CD4-positive, alpha-beta memory T cell (primary cell): ENCODE measurements at regions not wholly inside any gene's neighbourhood (a gene's known extent, or its start where the extent isn't known, plus 50 kb on each side); places are given as distances from the start of the nearest gene placed in this dataset.

ENCODE experiments used
- CTCF ChIA-PET: fragments of 350-600 bp; sonication (Branson Sonifier 250); formaldehyde crosslinking; loops from one replicate; lab custom pipeline; 2021; ENCODE audit warnings: inconsistent platforms; ENCODE audit not compliant: partially characterized antibody; lab: Charles Lee
- POLR2A ChIA-PET: fragments of 350-600 bp; sonication (Branson Sonifier 250); formaldehyde crosslinking; loops from one replicate; lab custom pipeline; 2021; ENCODE audit not compliant: partially characterized antibody; lab: Charles Lee
- DNase-seq, 5 donors: peaks; one replicate each; pipeline versions ENCODE4 v3.0.0 to v3.0.0-alpha.2; 2020 to 2022; ENCODE audit warnings: mixed read lengths in 1 of 5
- H3K27ac ChIP-seq: one replicate; pipeline ENCODE4 v1.7.0; 2013; ENCODE audit warnings: low read depth, low read length
- H3K27me3 ChIP-seq: 2 replicates; pipeline ENCODE4 v1.7.0; 2013; ENCODE audit warnings: mild to moderate bottlenecking, low read length, moderate library complexity; ENCODE audit not compliant: insufficient read depth
- H3K36me3 ChIP-seq: 2 replicates; pipeline ENCODE4 v1.7.0; 2013; ENCODE audit warnings: mild to moderate bottlenecking, low read length, moderate library complexity; ENCODE audit not compliant: insufficient read depth
- H3K4me1 ChIP-seq: 2 replicates; pipeline ENCODE4 v1.7.0; 2013; ENCODE audit warnings: mild to moderate bottlenecking, low read length, moderate library complexity; ENCODE audit not compliant: insufficient read depth
- H3K4me3 ChIP-seq, 2 donors: one replicate each; pipeline ENCODE4 v1.7.0; 2013; ENCODE audit warnings: low read length in 2 of 2, mild to moderate bottlenecking in 1 of 2
- H3K9me3 ChIP-seq, 2 donors: one replicate each; pipeline ENCODE4 v1.7.0; 2013; ENCODE audit warnings: low read length in 2 of 2, control low read depth in 1 of 2; ENCODE audit not compliant: control insufficient read depth in 1 of 2
- H3K27ac Mint-ChIP-seq, 7 donors: one replicate each; pipeline ENCODE4 v1.8.0; 2020 to 2021; ENCODE audit warnings: mixed read lengths in 7 of 7, mild to moderate bottlenecking in 6 of 7, inconsistent platforms in 3 of 7, moderate library complexity in 3 of 7
- H3K27me3 Mint-ChIP-seq, 2 donors: one replicate each; pipeline ENCODE4 v1.8.0; 2020 to 2021; ENCODE audit warnings: mixed read lengths in 2 of 2
- H3K36me3 Mint-ChIP-seq, 2 donors: one replicate each; pipeline ENCODE4 v1.8.0; 2020 to 2021; ENCODE audit warnings: mixed read lengths in 2 of 2, inconsistent platforms in 1 of 2, mild to moderate bottlenecking in 1 of 2
- H3K4me1 Mint-ChIP-seq, 4 donors: one replicate each; pipeline ENCODE4 v1.8.0; 2020 to 2021; ENCODE audit warnings: mixed read lengths in 4 of 4, mild to moderate bottlenecking in 1 of 4
- H3K4me3 Mint-ChIP-seq, 8 donors: one replicate each; pipeline ENCODE4 v1.8.0; 2020 to 2021; ENCODE audit warnings: mixed read lengths in 8 of 8, mild to moderate bottlenecking in 7 of 8, moderate library complexity in 6 of 8, inconsistent platforms in 3 of 8
- H3K9me3 Mint-ChIP-seq, 8 donors: one replicate each; pipeline ENCODE4 v1.8.0; 2020 to 2021; ENCODE audit warnings: mixed read lengths in 8 of 8, mild to moderate bottlenecking in 5 of 8, inconsistent platforms in 3 of 8, moderate library complexity in 1 of 8
- intact Hi-C: fragments of 100-400 bp; cut with micrococcal nuclease; formaldehyde crosslinking; loops from one replicate; pipeline ENCODE4 v1.15.1; 2023

- H3K27me3 ChIP-seq, result no peaks in the 10 kb centered on the region
- H3K4me1 Mint-ChIP-seq, result peaks cover 0 to 1% (median 0%) of the 10 kb centered on the region in 4 donors
- no peak for DNase-seq
- CTCF ChIA-PET, result no interaction called here
- H3K27ac Mint-ChIP-seq, result no peak overlapping the region
- H3K9me3 Mint-ChIP-seq, result no peaks in the 10 kb centered on the region
- no peak overlapping the region for H3K27ac ChIP-seq
- no peaks in the 10 kb centered on the region for H3K36me3 Mint-ChIP-seq
- intact Hi-C loops, result no loop called here
- H3K36me3 ChIP-seq, result no peaks in the 10 kb centered on the region
- H3K4me3 ChIP-seq, result no peak overlapping the region
- peaks cover 8 to 11% of the 10 kb centered on the region in 2 donors for H3K27me3 Mint-ChIP-seq
- POLR2A ChIA-PET, result no interaction called here
- H3K4me3 Mint-ChIP-seq, result no peak overlapping the region
- H3K9me3 ChIP-seq, result no peaks in the 10 kb centered on the region
- H3K4me1 ChIP-seq, result no peaks in the 10 kb centered on the region
Observed at GRCh38 chr6:40340957-40341356, 246.2 kb downstream of the LRFN2 start.

GRCh38 chr6:40340196-40340595 lies 247.0 kb downstream of the LRFN2 start:
- intact Hi-C loops, result no loop called here
- no peaks in the 10 kb centered on the region for H3K27me3 ChIP-seq
- Mint-ChIP-seq H3K4me3 (no peak overlapping the region), H3K27ac (no peak overlapping the region), H3K36me3 (no peaks in the 10 kb centered on the region), H3K9me3 (peaks cover 0 to 2% (median 0%) of the 10 kb centered on the region in 8 donors), H3K4me1 (peaks cover 0 to 1% (median 0%) of the 10 kb centered on the region in 4 donors), H3K27me3 (peaks cover 8 to 13% of the 10 kb centered on the region in 2 donors)
- H3K9me3 ChIP-seq, result no peaks in the 10 kb centered on the region
- H3K4me1 ChIP-seq, result no peaks in the 10 kb centered on the region
- H3K4me3 ChIP-seq, result no peak overlapping the region
- DNase-seq, result no peak
- H3K27ac ChIP-seq, result no peak overlapping the region
- H3K36me3 ChIP-seq, result no peaks in the 10 kb centered on the region
- CTCF ChIA-PET, result no interaction called here
- POLR2A ChIA-PET, result no interaction called here

GRCh38 chr6:40338306-40338705 lies 248.9 kb downstream of the LRFN2 start:
- Histone ChIP-seq H3K36me3 (no peaks in the 10 kb centered on the region), H3K9me3 (no peaks in the 10 kb centered on the region), H3K27ac (no peak overlapping the region), H3K4me3 (no peak overlapping the region), H3K4me1 (no peaks in the 10 kb centered on the region), H3K27me3 (no peaks in the 10 kb centered on the region)
- H3K27ac Mint-ChIP-seq, result no peak overlapping the region
- peaks cover 0 to 3% (median 0%) of the 10 kb centered on the region in 8 donors for H3K9me3 Mint-ChIP-seq
- no peak overlapping the region for H3K4me3 Mint-ChIP-seq
- intact Hi-C loops, result no loop called here
- peaks cover 0 to 1% (median 0%) of the 10 kb centered on the region in 4 donors for H3K4me1 Mint-ChIP-seq
- ChIA-PET POLR2A (no interaction called here), CTCF (no interaction called here)
- no peak for DNase-seq
- no peaks in the 10 kb centered on the region for H3K36me3 Mint-ChIP-seq
- peaks cover 6 to 13% of the 10 kb centered on the region in 2 donors for H3K27me3 Mint-ChIP-seq

- Histone ChIP-seq H3K9me3 (no peaks in the 10 kb centered on the region), H3K27me3 (no peaks in the 10 kb centered on the region), H3K27ac (no peak overlapping the region), H3K4me3 (no peak overlapping the region), H3K4me1 (no peaks in the 10 kb centered on the region), H3K36me3 (no peaks in the 10 kb centered on the region)
- ChIA-PET POLR2A (no interaction called here), CTCF (no interaction called here)
- DNase-seq, result no peak
- Mint-ChIP-seq H3K27me3 (peaks cover 6 to 13% of the 10 kb centered on the region in 2 donors), H3K4me1 (peaks cover 0 to 1% (median 0%) of the 10 kb centered on the region in 4 donors), H3K27ac (no peak overlapping the region), H3K4me3 (no peak overlapping the region), H3K9me3 (peaks cover 0 to 3% (median 0%) of the 10 kb centered on the region in 8 donors), H3K36me3 (no peaks in the 10 kb centered on the region)
- intact Hi-C loops, result no loop called here
Observed at GRCh38 chr6:40336940-40337760, 250.0 kb downstream of the LRFN2 start.

- Mint-ChIP-seq H3K4me3 (no peak overlapping the region), H3K9me3 (peaks cover 0 to 3% (median 0%) of the 10 kb centered on the region in 8 donors), H3K36me3 (no peaks in the 10 kb centered on the region), H3K27ac (no peak overlapping the region), H3K4me1 (peaks cover 0 to 1% (median 0%) of the 10 kb centered on the region in 4 donors), H3K27me3 (peaks cover 6 to 13% of the 10 kb centered on the region in 2 donors)
- intact Hi-C loops, result no loop called here
- H3K9me3 ChIP-seq, result no peaks in the 10 kb centered on the region
- no peaks in the 10 kb centered on the region for H3K4me1 ChIP-seq
- no peak overlapping the region for H3K27ac ChIP-seq
- no peaks in the 10 kb centered on the region for H3K27me3 ChIP-seq
- no peak overlapping the region for H3K4me3 ChIP-seq
- no peaks in the 10 kb centered on the region for H3K36me3 ChIP-seq
- no peak for DNase-seq
- CTCF ChIA-PET, result no interaction called here
- POLR2A ChIA-PET, result no interaction called here
Observed at GRCh38 chr6:40336296-40336695, 250.9 kb downstream of the LRFN2 start.

- Histone ChIP-seq H3K4me3 (no peak overlapping the region), H3K36me3 (no peaks in the 10 kb centered on the region), H3K9me3 (no peaks in the 10 kb centered on the region), H3K4me1 (no peaks in the 10 kb centered on the region), H3K27me3 (no peaks in the 10 kb centered on the region), H3K27ac (no peak overlapping the region)
- peaks cover 0 to 3% (median 0%) of the 10 kb centered on the region in 8 donors for H3K9me3 Mint-ChIP-seq
- peaks cover 7 to 15% of the 10 kb centered on the region in 2 donors for H3K27me3 Mint-ChIP-seq
- H3K27ac Mint-ChIP-seq, result no peak overlapping the region
- ChIA-PET CTCF (interaction anchor here (1.6 kb wide), 1 partner anchor 9 kb away, joined by 3 read pairs; no protein-coding TSS in a partner anchor), POLR2A (no interaction called here)
- H3K36me3 Mint-ChIP-seq, result no peaks in the 10 kb centered on the region
- H3K4me1 Mint-ChIP-seq, result peaks cover 0 to 1% (median 0%) of the 10 kb centered on the region in 4 donors
- intact Hi-C loops, result no loop called here
- no peak for DNase-seq
- H3K4me3 Mint-ChIP-seq, result no peak overlapping the region
Observed at GRCh38 chr6:40334496-40335270, 252.5 kb downstream of the LRFN2 start.

GRCh38 chr6:40331545-40331944 lies 255.6 kb downstream of the LRFN2 start:
- Histone ChIP-seq H3K27ac (no peak overlapping the region), H3K27me3 (no peaks in the 10 kb centered on the region), H3K4me3 (no peak overlapping the region), H3K9me3 (no peaks in the 10 kb centered on the region), H3K4me1 (no peaks in the 10 kb centered on the region), H3K36me3 (no peaks in the 10 kb centered on the region)
- intact Hi-C loops, result no loop called here
- ChIA-PET POLR2A (no interaction called here), CTCF (interaction anchor here (1.5 kb wide), 1 partner anchor 11 kb away, joined by 3 read pairs; no protein-coding TSS in a partner anchor)
- no peak for DNase-seq
- Mint-ChIP-seq H3K27ac (no peak overlapping the region), H3K36me3 (no peaks in the 10 kb centered on the region), H3K4me3 (no peak overlapping the region), H3K9me3 (peaks cover 0 to 3% (median 0%) of the 10 kb centered on the region in 8 donors), H3K27me3 (peaks cover 10 to 17% of the 10 kb centered on the region in 2 donors), H3K4me1 (peaks cover 0 to 2% (median 0%) of the 10 kb centered on the region in 4 donors)
